ENCODE measurements at regions not wholly inside any gene's neighbourhood (a gene's known extent, or its start where the extent isn't known, plus 50 kb on each side); places are given as distances from the start of the nearest gene placed in this dataset.

DNA sequence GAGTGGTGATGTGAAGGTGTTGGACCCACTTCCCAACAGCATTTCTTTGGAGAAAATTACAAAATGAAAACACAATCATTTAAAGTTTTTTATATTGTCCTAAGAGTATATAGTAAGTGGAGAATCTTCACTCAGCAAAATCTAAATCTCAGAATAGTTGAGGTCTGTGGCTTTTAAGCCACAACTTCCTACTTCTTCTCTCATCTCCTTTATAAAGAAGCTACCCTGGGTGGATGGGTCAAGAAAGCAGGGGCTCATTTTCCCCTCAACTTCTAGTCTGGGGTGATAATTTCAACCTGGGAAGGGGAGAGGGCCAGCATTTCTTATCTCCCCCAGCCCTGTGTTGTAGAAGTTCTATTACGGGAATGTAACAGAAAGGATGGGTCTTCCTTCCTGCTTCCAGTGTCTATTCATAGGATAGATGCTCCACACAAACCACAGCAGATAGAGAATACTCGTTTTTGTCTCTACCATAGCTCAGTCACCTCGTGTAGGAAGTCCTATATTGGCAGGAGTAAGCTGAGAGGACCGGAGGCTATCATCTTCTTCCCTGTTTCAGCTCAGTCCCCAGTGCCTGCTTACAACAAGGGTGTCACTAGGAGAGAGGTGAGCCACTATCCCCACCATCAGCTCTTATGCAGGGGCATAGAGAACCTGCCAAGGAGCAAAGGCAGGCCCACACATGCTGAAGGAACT lies 341.5 kb downstream of the CASP12 start:
- Histone ChIP-seq H2AFZ (ENCODE audit: low read depth, low read length) (no peak overlapping the region), H3K4me3 (no peak overlapping the region), H3K9me3 (replicated peaks; ENCODE audit: control insufficient read depth, insufficient read depth, low read depth, low read length) (no peaks in the 10 kb centered on the region; the same call in 1 of the 2 replicates), H4K20me1 (replicated peaks; ENCODE audit: control insufficient read depth, insufficient read depth, low read length) (no peaks in the 10 kb centered on the region), H3K36me3 (ENCODE audit: control insufficient read depth, insufficient read depth, low read length) (no peaks in the 10 kb centered on the region), H3K9ac (ENCODE audit: insufficient read depth in 1 of 2, low read depth in 2 of 2, low read length in 2 of 2) (no peak overlapping the region), H3K79me2 (ENCODE audit: control insufficient read depth, insufficient read depth, low read length) (no peaks in the 10 kb centered on the region), H3K27me3 (ENCODE audit: control insufficient read depth in 2 of 2, insufficient read depth in 2 of 2, low read length in 2 of 2) (no peaks in the 10 kb centered on the region), H3K27ac (ENCODE audit: extremely low read depth, low read depth, low read length) (no peak overlapping the region), H3K4me2 (ENCODE audit: insufficient read depth, low read length) (no peak overlapping the region), H3K4me1 (replicated peaks in 1 of 2; ENCODE audit: control insufficient read depth in 2 of 2, insufficient read depth in 2 of 2, low read length in 2 of 2) (no peaks in the 10 kb centered on the region), H3K9me1 (ENCODE audit: control insufficient read depth, insufficient read depth, low read length) (no peaks in the 10 kb centered on the region)
- TF ChIP-seq SIRT6 (IDR thresholded peaks at IDR 0.05; ENCODE audit: low read depth, low read length), result no peak
- TF ChIP-seq ZNF431 (CRISPR knock-in tag; IDR thresholded peaks at IDR 0.05), result no peak
- TF ChIP-seq ZBED1 (IDR thresholded peaks at IDR 0.05), result no peak
- no peak for TF ChIP-seq RAD51 (IDR thresholded peaks at IDR 0.05; ENCODE audit: borderline replicate concordance, low read depth)
- no peak for TF ChIP-seq KHSRP (IDR thresholded peaks at IDR 0.05)
- 0% methylated on average over 4 of the region's 4 CpGs for WGBS (ENCODE audit: insufficient coverage, low coverage, missing lambda C conversion rate)
- FAIRE-seq, result no peak
- POLR2A ChIA-PET, result no interaction called here
- BruUV-seq (replicated peaks), result no TSS peak
- ATAC-seq, result no peak
- CTCF ChIA-PET (ENCODE audit: low intra/inter-chr PET ratio), result no interaction called here
- intact Hi-C loops (cut with micrococcal nuclease), result no loop called here
- DNase-seq (ENCODE audit: extremely low read depth in 1 of 4, low spot score in 3 of 4), result no peak
- in situ Hi-C loops (cut with MboI), result no loop called here

DNA sequence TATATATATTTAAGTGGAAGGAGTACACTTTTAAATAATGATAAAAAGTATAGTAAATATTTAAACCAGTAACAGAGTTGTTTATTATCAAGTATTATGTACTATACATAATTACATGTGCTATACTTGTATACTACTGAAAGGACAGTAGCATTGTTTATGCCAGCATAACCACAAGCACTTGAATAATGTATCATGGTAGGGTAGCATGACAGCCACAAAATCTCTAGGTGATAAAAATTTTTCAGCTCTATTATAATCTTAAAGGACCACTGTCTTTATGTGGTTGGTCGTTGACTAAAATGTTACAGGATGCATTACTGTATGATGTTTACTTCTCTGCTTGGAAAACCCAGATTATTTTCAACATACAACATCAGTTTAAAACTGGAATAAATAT lies 349.2 kb downstream of the CASP12 start:
- Histone ChIP-seq H3K9ac (ENCODE audit: insufficient read depth in 1 of 2, low read depth in 2 of 2, low read length in 2 of 2) (no peak overlapping the region), H3K36me3 (ENCODE audit: control insufficient read depth, insufficient read depth, low read length) (no peaks in the 10 kb centered on the region), H2AFZ (ENCODE audit: low read depth, low read length) (no peak overlapping the region), H3K9me1 (ENCODE audit: control insufficient read depth, insufficient read depth, low read length) (no peaks in the 10 kb centered on the region), H3K4me1 (replicated peaks in 1 of 2; ENCODE audit: control insufficient read depth in 2 of 2, insufficient read depth in 2 of 2, low read length in 2 of 2) (no peaks in the 10 kb centered on the region), H3K79me2 (ENCODE audit: control insufficient read depth, insufficient read depth, low read length) (no peaks in the 10 kb centered on the region), H3K27ac (ENCODE audit: extremely low read depth, low read depth, low read length) (no peak overlapping the region), H4K20me1 (replicated peaks; ENCODE audit: control insufficient read depth, insufficient read depth, low read length) (no peaks in the 10 kb centered on the region), H3K4me3 (no peak overlapping the region), H3K4me2 (ENCODE audit: insufficient read depth, low read length) (no peak overlapping the region), H3K9me3 (replicated peaks; ENCODE audit: control insufficient read depth, insufficient read depth, low read depth, low read length) (no peaks in the 10 kb centered on the region), H3K27me3 (ENCODE audit: control insufficient read depth in 2 of 2, insufficient read depth in 2 of 2, low read length in 2 of 2) (no peaks in the 10 kb centered on the region)
- ChIA-PET CTCF (ENCODE audit: low intra/inter-chr PET ratio) (no interaction called here), POLR2A (no interaction called here)
- FAIRE-seq (no peak), DNase-seq (ENCODE audit: extremely low read depth in 1 of 4, low spot score in 3 of 4) (no peak), ATAC-seq (no peak)
- WGBS (ENCODE audit: insufficient coverage, low coverage, missing lambda C conversion rate), result 0% methylated on average over 1 of the region's 1 CpG
- in situ Hi-C loops (cut with MboI) (no loop called here), intact Hi-C loops (cut with micrococcal nuclease) (no loop called here)
- TF ChIP-seq ZNF124 (CRISPR knock-in tag; IDR thresholded peaks at IDR 0.05), result no peak
- TF ChIP-seq MEF2A (IDR thresholded peaks at IDR 0.05; ENCODE audit: control insufficient read depth, low read depth, low read length), result no peak
- TF ChIP-seq, protein P1, sequence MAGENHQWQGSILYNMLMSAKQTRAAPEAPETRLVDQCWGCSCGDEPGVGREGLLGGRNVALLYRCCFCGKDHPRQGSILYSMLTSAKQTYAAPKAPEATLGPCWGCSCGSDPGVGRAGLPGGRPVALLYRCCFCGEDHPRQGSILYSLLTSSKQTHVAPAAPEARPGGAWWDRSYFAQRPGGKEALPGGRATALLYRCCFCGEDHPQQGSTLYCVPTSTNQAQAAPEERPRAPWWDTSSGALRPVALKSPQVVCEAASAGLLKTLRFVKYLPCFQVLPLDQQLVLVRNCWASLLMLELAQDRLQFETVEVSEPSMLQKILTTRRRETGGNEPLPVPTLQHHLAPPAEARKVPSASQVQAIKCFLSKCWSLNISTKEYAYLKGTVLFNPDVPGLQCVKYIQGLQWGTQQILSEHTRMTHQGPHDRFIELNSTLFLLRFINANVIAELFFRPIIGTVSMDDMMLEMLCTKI (IDR thresholded peaks at IDR 0.05; ENCODE audit: partially characterized antibody), result no peak
- TF ChIP-seq, protein P2, sequence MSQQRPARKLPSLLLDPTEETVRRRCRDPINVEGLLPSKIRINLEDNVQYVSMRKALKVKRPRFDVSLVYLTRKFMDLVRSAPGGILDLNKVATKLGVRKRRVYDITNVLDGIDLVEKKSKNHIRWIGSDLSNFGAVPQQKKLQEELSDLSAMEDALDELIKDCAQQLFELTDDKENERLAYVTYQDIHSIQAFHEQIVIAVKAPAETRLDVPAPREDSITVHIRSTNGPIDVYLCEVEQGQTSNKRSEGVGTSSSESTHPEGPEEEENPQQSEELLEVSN (IDR thresholded peaks at IDR 0.05; ENCODE audit: borderline replicate concordance in 1 of 2, extremely low read depth in 1 of 2, insufficient read depth in 1 of 2, insufficient read length in 1 of 2, low read depth in 1 of 2, low read length in 1 of 2, poor library complexity in 1 of 2, severe bottlenecking in 1 of 2), result no peak
- TF ChIP-seq ZNF644 (tag; IDR thresholded peaks at IDR 0.05; ENCODE audit: low read depth), result no peak
- TF ChIP-seq TARDBP (IDR thresholded peaks at IDR 0.05), result no peak
- no TSS peak for BruUV-seq (replicated peaks)

Data from K562 (cell line).